22Rv1 (cell line): ENCODE measurements at regions not wholly inside any gene's neighbourhood (a gene's known extent, or its start where the extent isn't known, plus 50 kb on each side); places are given as distances from the start of the nearest gene placed in this dataset.

Experiments used
- H3K27ac ChIP-seq: fragments of 450-650 bp; 2 replicates; pipeline ENCODE4 v1.5.1; 2017
- ZFX ChIP-seq: fragments of 450-650 bp; IDR thresholded peaks from 2 replicates; pipeline ENCODE4 v1.6.1; 2017; ENCODE audit warnings: antibody characterized with exemption, borderline replicate concordance
- TF ChIP-seq, protein P1 (sequence below): fragments of 450-650 bp; IDR thresholded peaks from 2 replicates; pipeline ENCODE4 v1.5.1; 2017; ENCODE audit warnings: mild to moderate bottlenecking

DNA sequence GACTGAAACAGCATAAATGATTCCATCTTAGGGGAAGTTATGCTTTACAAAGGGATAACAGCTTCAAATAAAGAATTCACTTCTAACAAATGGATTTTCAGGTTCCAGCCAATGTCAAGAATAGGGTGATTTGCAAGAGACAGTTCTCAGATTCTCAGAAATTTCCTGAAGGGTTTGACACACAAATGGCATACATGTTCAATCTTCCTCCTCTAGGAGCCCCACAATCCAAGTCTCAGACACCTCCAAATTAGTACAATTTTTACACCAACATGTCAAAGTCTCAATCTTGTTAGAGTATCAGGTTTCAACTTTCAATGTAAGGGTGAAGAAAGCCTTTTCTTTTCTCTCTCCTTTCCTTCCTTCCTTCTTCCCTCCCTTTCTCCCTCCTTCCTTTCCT lies 996.6 kb downstream of the TLE1 start:
- no peak for TF ChIP-seq ZFX
- TF ChIP-seq, protein P1, sequence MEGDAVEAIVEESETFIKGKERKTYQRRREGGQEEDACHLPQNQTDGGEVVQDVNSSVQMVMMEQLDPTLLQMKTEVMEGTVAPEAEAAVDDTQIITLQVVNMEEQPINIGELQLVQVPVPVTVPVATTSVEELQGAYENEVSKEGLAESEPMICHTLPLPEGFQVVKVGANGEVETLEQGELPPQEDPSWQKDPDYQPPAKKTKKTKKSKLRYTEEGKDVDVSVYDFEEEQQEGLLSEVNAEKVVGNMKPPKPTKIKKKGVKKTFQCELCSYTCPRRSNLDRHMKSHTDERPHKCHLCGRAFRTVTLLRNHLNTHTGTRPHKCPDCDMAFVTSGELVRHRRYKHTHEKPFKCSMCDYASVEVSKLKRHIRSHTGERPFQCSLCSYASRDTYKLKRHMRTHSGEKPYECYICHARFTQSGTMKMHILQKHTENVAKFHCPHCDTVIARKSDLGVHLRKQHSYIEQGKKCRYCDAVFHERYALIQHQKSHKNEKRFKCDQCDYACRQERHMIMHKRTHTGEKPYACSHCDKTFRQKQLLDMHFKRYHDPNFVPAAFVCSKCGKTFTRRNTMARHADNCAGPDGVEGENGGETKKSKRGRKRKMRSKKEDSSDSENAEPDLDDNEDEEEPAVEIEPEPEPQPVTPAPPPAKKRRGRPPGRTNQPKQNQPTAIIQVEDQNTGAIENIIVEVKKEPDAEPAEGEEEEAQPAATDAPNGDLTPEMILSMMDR, result no peak

GRCh38 chr9:80691229-80691628 lies 998.1 kb downstream of the TLE1 start:
- TF ChIP-seq ZFX, result no peak
- TF ChIP-seq, protein P1, result no peak
- no peak overlapping the region for H3K27ac ChIP-seq

More for the DNA sequence above, 996.6 kb downstream of the TLE1 start:
- no peak overlapping the region for H3K27ac ChIP-seq

DNA sequence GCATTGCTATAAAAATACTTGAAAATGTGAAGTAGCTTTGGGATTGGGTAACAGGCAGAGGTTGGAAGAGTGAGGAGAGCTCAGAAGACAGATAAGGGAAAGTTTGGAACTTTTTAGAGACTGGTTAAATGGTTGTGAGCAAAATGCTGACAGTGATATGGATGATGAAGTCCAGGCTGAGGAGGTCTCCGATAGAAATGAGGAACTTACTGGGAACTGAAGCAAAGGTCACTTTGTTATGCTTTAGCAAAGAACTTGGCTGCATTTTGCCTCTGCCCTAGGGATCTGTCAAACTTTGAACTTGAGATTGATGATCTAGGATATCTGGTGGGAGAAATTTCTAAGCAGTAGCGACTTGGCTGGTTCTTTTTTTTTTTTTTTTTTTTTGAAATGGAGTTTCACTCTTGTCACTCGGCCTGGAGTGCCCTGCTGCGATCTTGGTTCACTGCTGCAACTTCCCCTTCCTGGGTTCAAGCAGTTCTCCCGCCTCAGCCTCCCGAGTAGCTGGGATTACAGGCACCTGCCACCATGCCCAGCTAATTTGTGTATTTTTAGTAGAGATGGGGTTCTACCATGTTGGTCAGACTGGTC lies 998.9 kb downstream of the TLE1 start:
- H3K27ac ChIP-seq, result no peak overlapping the region
- no peak for TF ChIP-seq ZFX
- TF ChIP-seq, protein P1, result no peak

GRCh38 chr9:80679916-80680315 lies 1009.4 kb downstream of the TLE1 start:
- TF ChIP-seq ZFX, result no peak
- TF ChIP-seq, protein P1, result no peak
- H3K27ac ChIP-seq, result no peak overlapping the region

DNA sequence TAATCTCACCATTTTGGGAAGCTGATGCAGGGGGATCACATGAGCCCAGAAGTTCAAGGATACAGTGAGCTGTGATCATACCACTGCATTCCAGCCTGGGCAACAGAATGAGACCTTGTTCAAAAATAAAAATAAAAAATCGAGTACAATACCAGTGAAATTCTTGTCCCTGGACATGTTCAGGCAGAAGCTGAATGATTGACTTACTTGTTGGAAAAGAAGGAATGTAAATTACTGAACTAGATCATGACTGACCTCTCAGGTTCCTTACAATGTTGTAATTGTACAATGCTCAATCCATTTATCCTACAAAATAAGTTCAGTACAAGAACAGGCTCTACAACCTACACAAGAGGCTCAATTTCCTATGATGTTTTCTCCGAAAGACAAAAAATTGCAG lies 1010.4 kb downstream of the TLE1 start:
- TF ChIP-seq, protein P1, result no peak
- no peak for TF ChIP-seq ZFX
- H3K27ac ChIP-seq, result no peak overlapping the region

- no peak for TF ChIP-seq ZFX
- TF ChIP-seq, protein P1, result no peak
- H3K27ac ChIP-seq, result no peak overlapping the region
Observed at GRCh38 chr9:80673496-80673895, 1015.9 kb downstream of the TLE1 start.

DNA sequence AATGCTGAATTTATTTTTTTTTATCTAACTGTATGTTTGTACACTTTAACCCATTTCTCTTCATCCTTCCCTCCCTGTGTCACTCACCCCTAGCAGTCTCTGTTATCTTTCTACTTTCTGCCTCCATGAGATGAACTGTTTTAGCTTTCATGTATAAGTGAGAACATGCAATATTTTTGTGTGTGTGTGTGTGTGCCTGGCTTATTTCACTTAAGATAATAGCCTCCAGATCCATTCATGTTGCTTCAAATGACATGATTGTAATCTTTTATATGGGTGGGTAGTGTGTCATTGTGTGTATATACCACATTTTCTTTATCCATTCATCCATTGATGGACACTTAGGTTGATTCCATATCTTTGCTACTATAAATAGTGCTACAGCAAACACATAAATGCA lies 1023.9 kb downstream of the TLE1 start:
- no peak overlapping the region for H3K27ac ChIP-seq
- no peak for TF ChIP-seq ZFX
- TF ChIP-seq, protein P1, result no peak
